ENCODE measurements at regions not wholly inside any gene's neighbourhood (a gene's known extent, or its start where the extent isn't known, plus 50 kb on each side); places are given as distances from the start of the nearest gene placed in this dataset.

DNA sequence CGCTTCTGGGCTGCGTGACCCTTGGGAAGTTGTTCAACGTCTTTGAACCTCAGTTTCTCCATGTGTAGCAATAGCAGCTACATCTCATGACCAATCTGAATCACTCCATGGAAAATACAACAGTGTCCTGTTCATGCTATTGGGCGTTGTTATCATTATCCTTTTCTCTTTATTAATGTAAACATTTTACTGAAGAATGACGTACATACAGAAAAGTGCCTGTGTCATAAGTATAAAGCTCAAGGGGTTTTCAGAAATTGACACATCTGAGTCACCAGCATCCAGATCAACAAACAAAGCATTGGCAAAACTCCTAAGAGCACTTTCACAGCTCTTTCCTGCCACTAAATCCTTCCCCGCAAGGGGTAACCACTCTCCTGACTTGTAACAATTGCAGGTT lies 438.4 kb downstream of the XYLT1 start:
- no peaks in the 10 kb centered on the region for H3K36me3 ChIP-seq (ENCODE audit: insufficient read depth, low read length)
- H3K27me3 Mint-ChIP-seq (ENCODE audit: low read depth, unreplicated experiment), result no peaks in the 10 kb centered on the region
- H3K27ac ChIP-seq (ENCODE audit: low read depth, low read length), result no peak overlapping the region
- H3K36me3 Mint-ChIP-seq (ENCODE audit: low read depth, unreplicated experiment), result no peaks in the 10 kb centered on the region
- DNase-seq (ENCODE audit: low read depth), result no peak
- H3K4me3 Mint-ChIP-seq (ENCODE audit: unreplicated experiment), result no peak overlapping the region
- no peak overlapping the region for H3K9ac ChIP-seq (ENCODE audit: low read length)
- no peaks in the 10 kb centered on the region for H3K9me3 Mint-ChIP-seq (ENCODE audit: unreplicated experiment)
- H3K4me1 Mint-ChIP-seq (ENCODE audit: low read depth, unreplicated experiment), result no peaks in the 10 kb centered on the region
- H3K4me1 ChIP-seq (ENCODE audit: insufficient read depth, low read length), result no peaks in the 10 kb centered on the region
- no peak overlapping the region for H3K27ac Mint-ChIP-seq (ENCODE audit: unreplicated experiment)
- H3K4me3 ChIP-seq (ENCODE audit: insufficient read depth, low read depth, low read length), result no peak overlapping the region
- TF ChIP-seq CTCF (IDR thresholded peaks at IDR 0.05; ENCODE audit: insufficient read depth, low read depth, low read length), result no peak
- no peak for TF ChIP-seq EZH2 (IDR thresholded peaks at IDR 0.05; ENCODE audit: insufficient read depth, low read length)
- H3K9me3 ChIP-seq (ENCODE audit: insufficient read depth, low read depth, low read length), result no peaks in the 10 kb centered on the region
- H4K20me1 ChIP-seq (ENCODE audit: insufficient read depth, low read length), result no peaks in the 10 kb centered on the region
- no peaks in the 10 kb centered on the region for H3K79me2 ChIP-seq (ENCODE audit: insufficient read depth, low read length)
- H2AFZ ChIP-seq (ENCODE audit: low read depth, low read length), result no peak overlapping the region
- no peak for FAIRE-seq
- no peaks in the 10 kb centered on the region for H3K27me3 ChIP-seq (ENCODE audit: insufficient read depth, low read length)
- no peak overlapping the region for H3K4me2 ChIP-seq (ENCODE audit: low read length)

DNA sequence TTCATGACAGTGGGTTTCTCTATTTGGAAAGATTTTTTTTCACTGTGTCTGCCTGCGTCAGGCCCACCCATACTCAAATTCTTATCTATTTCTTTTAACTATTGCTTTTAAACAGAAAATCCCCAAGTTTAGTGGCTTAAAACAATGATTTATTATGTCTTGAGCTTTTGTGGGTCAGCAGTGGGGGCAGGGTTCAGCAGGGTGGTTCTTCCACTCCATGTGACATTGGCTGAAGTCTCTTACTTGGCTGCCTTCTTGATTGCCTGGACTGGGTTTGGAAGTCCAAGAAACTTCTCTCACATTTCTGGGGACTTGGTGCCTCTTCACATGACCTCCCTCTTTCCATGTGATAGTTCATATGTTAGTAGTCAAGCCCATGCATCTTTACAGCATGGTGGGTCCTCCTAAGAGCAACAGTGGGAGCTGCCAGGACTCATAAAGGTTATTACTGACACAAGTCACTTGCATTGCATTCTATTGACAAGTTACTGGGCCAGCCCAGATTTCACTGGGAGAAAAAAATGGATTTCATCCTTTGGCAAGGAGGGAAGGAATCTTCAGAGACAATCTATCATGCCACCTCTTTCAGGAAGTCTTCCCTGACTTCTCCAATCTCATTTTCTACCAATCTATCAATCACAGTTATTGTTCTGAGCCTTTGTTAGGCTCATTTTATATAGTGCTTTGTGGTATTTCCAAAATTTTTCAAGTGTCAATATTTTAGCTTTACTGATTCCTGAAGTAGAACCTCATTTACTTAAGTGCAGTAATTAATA lies 436.1 kb downstream of the XYLT1 start:
- Histone ChIP-seq H4K20me1 (ENCODE audit: insufficient read depth, low read length) (no peaks in the 10 kb centered on the region), H3K27me3 (ENCODE audit: insufficient read depth, low read length) (no peaks in the 10 kb centered on the region), H3K27ac (ENCODE audit: low read depth, low read length) (no peak overlapping the region), H3K79me2 (ENCODE audit: insufficient read depth, low read length) (no peaks in the 10 kb centered on the region), H2AFZ (ENCODE audit: low read depth, low read length) (no peak overlapping the region), H3K9ac (ENCODE audit: low read length) (no peak overlapping the region), H3K36me3 (ENCODE audit: insufficient read depth, low read length) (no peaks in the 10 kb centered on the region), H3K4me2 (ENCODE audit: low read length) (no peak overlapping the region), H3K4me3 (ENCODE audit: insufficient read depth, low read depth, low read length) (no peak overlapping the region), H3K4me1 (ENCODE audit: insufficient read depth, low read length) (no peaks in the 10 kb centered on the region), H3K9me3 (ENCODE audit: insufficient read depth, low read depth, low read length) (no peaks in the 10 kb centered on the region)
- Mint-ChIP-seq H3K9me3 (ENCODE audit: unreplicated experiment) (no peaks in the 10 kb centered on the region), H3K4me3 (ENCODE audit: unreplicated experiment) (no peak overlapping the region), H3K27ac (ENCODE audit: unreplicated experiment) (no peak overlapping the region), H3K27me3 (ENCODE audit: low read depth, unreplicated experiment) (no peaks in the 10 kb centered on the region), H3K4me1 (ENCODE audit: low read depth, unreplicated experiment) (no peaks in the 10 kb centered on the region), H3K36me3 (ENCODE audit: low read depth, unreplicated experiment) (no peaks in the 10 kb centered on the region)
- DNase-seq (ENCODE audit: low read depth) (no peak), FAIRE-seq (no peak)
- no peak for TF ChIP-seq EZH2 (IDR thresholded peaks at IDR 0.05; ENCODE audit: insufficient read depth, low read length)
- TF ChIP-seq CTCF (IDR thresholded peaks at IDR 0.05; ENCODE audit: insufficient read depth, low read depth, low read length), result no peak

- Histone ChIP-seq H4K20me1 (ENCODE audit: insufficient read depth, low read length) (no peaks in the 10 kb centered on the region), H3K27ac (ENCODE audit: low read depth, low read length) (no peak overlapping the region), H2AFZ (ENCODE audit: low read depth, low read length) (no peak overlapping the region), H3K4me2 (ENCODE audit: low read length) (no peak overlapping the region), H3K36me3 (ENCODE audit: insufficient read depth, low read length) (no peaks in the 10 kb centered on the region), H3K79me2 (ENCODE audit: insufficient read depth, low read length) (no peaks in the 10 kb centered on the region), H3K4me3 (ENCODE audit: insufficient read depth, low read depth, low read length) (no peak overlapping the region), H3K9ac (ENCODE audit: low read length) (no peak overlapping the region), H3K9me3 (ENCODE audit: insufficient read depth, low read depth, low read length) (no peaks in the 10 kb centered on the region), H3K27me3 (ENCODE audit: insufficient read depth, low read length) (no peaks in the 10 kb centered on the region), H3K4me1 (ENCODE audit: insufficient read depth, low read length) (no peaks in the 10 kb centered on the region)
- H3K27ac Mint-ChIP-seq (ENCODE audit: unreplicated experiment), result no peak overlapping the region
- FAIRE-seq (no peak), DNase-seq (ENCODE audit: low read depth) (no peak)
- no peak overlapping the region for H3K4me3 Mint-ChIP-seq (ENCODE audit: unreplicated experiment)
- no peaks in the 10 kb centered on the region for H3K4me1 Mint-ChIP-seq (ENCODE audit: low read depth, unreplicated experiment)
- no peaks in the 10 kb centered on the region for H3K36me3 Mint-ChIP-seq (ENCODE audit: low read depth, unreplicated experiment)
- H3K27me3 Mint-ChIP-seq (ENCODE audit: low read depth, unreplicated experiment), result peaks cover 4% of the 10 kb centered on the region
- H3K9me3 Mint-ChIP-seq (ENCODE audit: unreplicated experiment), result no peaks in the 10 kb centered on the region
- TF ChIP-seq EZH2 (IDR thresholded peaks at IDR 0.05; ENCODE audit: insufficient read depth, low read length) (no peak), CTCF (IDR thresholded peaks at IDR 0.05; ENCODE audit: insufficient read depth, low read depth, low read length) (no peak)
Observed at GRCh38 chr16:17037499-17037898, 433.3 kb downstream of the XYLT1 start.

All from astrocyte (in vitro differentiated cells and primary cell).